Astrocyte (in vitro differentiated cells and primary cell): ENCODE measurements at regions not wholly inside any gene's neighbourhood (a gene's known extent, or its start where the extent isn't known, plus 50 kb on each side); places are given as distances from the start of the nearest gene placed in this dataset.

Experiments used
- DNase-seq: peaks from one replicate; pipeline ENCODE4 v3.0.0-alpha.2; 2010; ENCODE audit warnings: low read depth
- FAIRE-seq: peaks from 2 replicates; lab custom pipeline; 2011; peaks lifted over from hg19 to GRCh38; lab: Jason Lieb, UNC
- H2AFZ ChIP-seq: 2 replicates; pipeline ENCODE4 v1.6.0; 2012; ENCODE audit warnings: low read depth, low read length, inconsistent platforms
- H3K27ac ChIP-seq: 2 replicates; pipeline ENCODE4 v1.5.1; 2011; ENCODE audit warnings: low read depth, low read length, inconsistent platforms
- H3K27me3 ChIP-seq: 2 replicates; pipeline ENCODE4 v1.6.0; 2011; ENCODE audit warnings: low read length, inconsistent platforms; ENCODE audit not compliant: insufficient read depth
- H3K36me3 ChIP-seq: 2 replicates; pipeline ENCODE4 v1.5.1; 2011; ENCODE audit warnings: low read length, inconsistent platforms; ENCODE audit not compliant: insufficient read depth
- H3K4me1 ChIP-seq: 2 replicates; pipeline ENCODE4 v1.5.1; 2011; ENCODE audit warnings: low read length, inconsistent platforms; ENCODE audit not compliant: insufficient read depth
- H3K4me2 ChIP-seq: 2 replicates; pipeline ENCODE4 v1.6.0; 2012; ENCODE audit warnings: low read length, inconsistent platforms
- H3K4me3 ChIP-seq: 2 replicates; pipeline ENCODE4 v1.5.1; 2011; ENCODE audit warnings: low read depth, mild to moderate bottlenecking, low read length, inconsistent platforms; ENCODE audit not compliant: insufficient read depth
- H3K79me2 ChIP-seq: 2 replicates; pipeline ENCODE4 v1.6.0; 2012; ENCODE audit warnings: mild to moderate bottlenecking, low read length, inconsistent platforms; ENCODE audit not compliant: insufficient read depth
- H3K9ac ChIP-seq: 2 replicates; pipeline ENCODE4 v1.6.0; 2012; ENCODE audit warnings: mild to moderate bottlenecking, low read length, inconsistent platforms
- H3K9me3 ChIP-seq: 2 replicates; pipeline ENCODE4 v1.5.1; 2012; ENCODE audit warnings: low read depth, mild to moderate bottlenecking, low read length, inconsistent platforms; ENCODE audit not compliant: insufficient read depth
- H4K20me1 ChIP-seq: 2 replicates; pipeline ENCODE4 v1.6.0; 2012; ENCODE audit warnings: low read length, inconsistent platforms; ENCODE audit not compliant: insufficient read depth
- H3K27ac Mint-ChIP-seq: one replicate; pipeline ENCODE4 v1.8.0; 2021; ENCODE audit warnings: mild to moderate bottlenecking, mixed read lengths; ENCODE audit not compliant: unreplicated experiment
- H3K27me3 Mint-ChIP-seq: one replicate; pipeline ENCODE4 v1.8.0; 2021; ENCODE audit warnings: low read depth, mixed read lengths; ENCODE audit not compliant: unreplicated experiment
- H3K36me3 Mint-ChIP-seq: one replicate; pipeline ENCODE4 v1.8.0; 2021; ENCODE audit warnings: low read depth, mixed read lengths; ENCODE audit not compliant: unreplicated experiment
- H3K4me1 Mint-ChIP-seq: one replicate; pipeline ENCODE4 v1.8.0; 2021; ENCODE audit warnings: low read depth, mixed read lengths; ENCODE audit not compliant: unreplicated experiment
- H3K4me3 Mint-ChIP-seq: one replicate; pipeline ENCODE4 v1.8.0; 2021; ENCODE audit warnings: mild to moderate bottlenecking, moderate library complexity, mixed read lengths; ENCODE audit not compliant: unreplicated experiment
- H3K9me3 Mint-ChIP-seq: one replicate; pipeline ENCODE4 v1.8.0; 2021; ENCODE audit warnings: mild to moderate bottlenecking, mixed read lengths; ENCODE audit not compliant: unreplicated experiment
- CTCF ChIP-seq: IDR thresholded peaks from 2 replicates; pipeline ENCODE4 v1.5.1; 2011; ENCODE audit warnings: low read depth, mild to moderate bottlenecking, inconsistent platforms, low read length, moderate library complexity; ENCODE audit not compliant: insufficient read depth
- EZH2 ChIP-seq: IDR thresholded peaks from 2 replicates; pipeline ENCODE4 v1.6.1; 2012; ENCODE audit warnings: mild to moderate bottlenecking, low read length, inconsistent platforms; ENCODE audit not compliant: insufficient read depth

GRCh38 chr4:32768664-32769389 lies 2048.7 kb downstream of the PCDH7 start:
- H3K4me3 ChIP-seq, result no peak overlapping the region
- H3K27me3 ChIP-seq, result no peaks in the 10 kb centered on the region
- FAIRE-seq, result no peak
- no peaks in the 10 kb centered on the region for H3K27me3 Mint-ChIP-seq
- no peak for TF ChIP-seq CTCF
- no peak for TF ChIP-seq EZH2
- H3K9me3 ChIP-seq, result no peaks in the 10 kb centered on the region
- no peaks in the 10 kb centered on the region for H3K4me1 Mint-ChIP-seq
- no peaks in the 10 kb centered on the region for H3K36me3 ChIP-seq
- H3K4me1 ChIP-seq, result no peaks in the 10 kb centered on the region
- no peaks in the 10 kb centered on the region for H4K20me1 ChIP-seq
- H3K27ac Mint-ChIP-seq, result no peak overlapping the region
- H3K4me3 Mint-ChIP-seq, result no peak overlapping the region
- no peaks in the 10 kb centered on the region for H3K79me2 ChIP-seq
- H3K4me2 ChIP-seq, result no peak overlapping the region
- H2AFZ ChIP-seq, result no peak overlapping the region
- H3K9ac ChIP-seq, result no peak overlapping the region
- H3K36me3 Mint-ChIP-seq, result no peaks in the 10 kb centered on the region
- no peaks in the 10 kb centered on the region for H3K9me3 Mint-ChIP-seq
- no peak for DNase-seq
- H3K27ac ChIP-seq, result no peak overlapping the region

GRCh38 chr4:32771491-32771890 lies 2051.3 kb downstream of the PCDH7 start:
- H3K9me3 Mint-ChIP-seq, result no peaks in the 10 kb centered on the region
- no peak for FAIRE-seq
- Histone ChIP-seq H3K4me1 (no peaks in the 10 kb centered on the region), H3K9me3 (no peaks in the 10 kb centered on the region), H3K36me3 (no peaks in the 10 kb centered on the region), H3K4me3 (no peak overlapping the region), H3K27me3 (no peaks in the 10 kb centered on the region), H3K9ac (no peak overlapping the region), H2AFZ (no peak overlapping the region), H3K4me2 (no peak overlapping the region), H4K20me1 (no peaks in the 10 kb centered on the region), H3K79me2 (no peaks in the 10 kb centered on the region), H3K27ac (no peak overlapping the region)
- no peak for TF ChIP-seq CTCF
- no peak for TF ChIP-seq EZH2
- no peak overlapping the region for H3K4me3 Mint-ChIP-seq
- H3K27ac Mint-ChIP-seq, result no peak overlapping the region
- H3K4me1 Mint-ChIP-seq, result no peaks in the 10 kb centered on the region
- no peaks in the 10 kb centered on the region for H3K36me3 Mint-ChIP-seq
- DNase-seq, result no peak
- no peaks in the 10 kb centered on the region for H3K27me3 Mint-ChIP-seq

- Histone ChIP-seq H3K9ac (no peak overlapping the region), H3K4me3 (no peak overlapping the region), H3K27me3 (no peaks in the 10 kb centered on the region), H4K20me1 (no peaks in the 10 kb centered on the region), H3K27ac (no peak overlapping the region), H3K36me3 (no peaks in the 10 kb centered on the region), H2AFZ (no peak overlapping the region), H3K4me2 (no peak overlapping the region), H3K9me3 (no peaks in the 10 kb centered on the region), H3K79me2 (no peaks in the 10 kb centered on the region), H3K4me1 (no peaks in the 10 kb centered on the region)
- H3K36me3 Mint-ChIP-seq, result no peaks in the 10 kb centered on the region
- H3K27ac Mint-ChIP-seq, result no peak overlapping the region
- no peak for DNase-seq
- TF ChIP-seq EZH2 (no peak), CTCF (peak; percentile 31)
- no peaks in the 10 kb centered on the region for H3K27me3 Mint-ChIP-seq
- H3K9me3 Mint-ChIP-seq, result no peaks in the 10 kb centered on the region
- no peak for FAIRE-seq
- no peak overlapping the region for H3K4me3 Mint-ChIP-seq
- no peaks in the 10 kb centered on the region for H3K4me1 Mint-ChIP-seq
Observed at GRCh38 chr4:32775049-32775448, 2054.9 kb downstream of the PCDH7 start.
